ENCODE measurements at regions not wholly inside any gene's neighbourhood (a gene's known extent, or its start where the extent isn't known, plus 50 kb on each side); places are given as distances from the start of the nearest gene placed in this dataset.

GRCh38 chr2:731711-732110, 54.5 kb upstream of the TMEM18 start:
- no peak for TF ChIP-seq POLR2AphosphoS5 (IDR thresholded peaks at IDR 0.05)
- no peak for TF ChIP-seq CTCF (IDR thresholded peaks at IDR 0.05)
- intact Hi-C loops (cut with DNase I; ENCODE audit: low total_unique reads) (no loop called here), in situ Hi-C loops (cut with MboI; ENCODE audit: low pct_ligation_motif_present in 1 of 4, low pct_unique_long_range_greater_than_20kb in 1 of 4, low sequenced_read_pairs in 3 of 4) (no loop called here)
- DNase-seq: no peak
- H3K27me3 ChIP-seq: no peaks in the 10 kb centered on the region
- no peak overlapping the region for H3K27ac ChIP-seq
- H3K36me3 ChIP-seq: no peaks in the 10 kb centered on the region
- no peaks in the 10 kb centered on the region for H3K4me1 ChIP-seq
- no peak overlapping the region for H3K4me3 ChIP-seq
- WGBS, 2 donors (ENCODE audit: low coverage in 1 of 2): 68% methylated on average over 6 of the region's 14 CpGs; no CpG with 5 or more reads in 1 of the 2 donors
- H3K9me3 ChIP-seq: no peaks in the 10 kb centered on the region

GRCh38 chr2:729376-729861, 52.2 kb upstream of the TMEM18 start:
- H3K27ac ChIP-seq: no peak overlapping the region

GRCh38 chr2:728165-728564, 51.0 kb upstream of the TMEM18 start:
- DNase-seq: no peak
- Histone ChIP-seq H3K27me3 (peaks cover 7% of the 10 kb centered on the region), H3K9me3 (no peaks in the 10 kb centered on the region), H3K27ac (no peak overlapping the region), H3K4me1 (no peaks in the 10 kb centered on the region), H3K4me3 (no peak overlapping the region), H3K36me3 (no peaks in the 10 kb centered on the region)
- 88% methylated on average over 1 of the region's 1 CpG; no CpG with 5 or more reads in 1 of the 2 donors for WGBS, 2 donors (ENCODE audit: low coverage in 1 of 2)
- TF ChIP-seq EP300 (IDR thresholded peaks at IDR 0.05; ENCODE audit: low read depth) (no peak), CTCF (IDR thresholded peaks at IDR 0.05) (no peak), POLR2AphosphoS5 (IDR thresholded peaks at IDR 0.05) (no peak)
- in situ Hi-C loops (cut with MboI; ENCODE audit: low pct_ligation_motif_present in 1 of 4, low pct_unique_long_range_greater_than_20kb in 1 of 4, low sequenced_read_pairs in 3 of 4) (no loop called here), intact Hi-C loops (cut with DNase I; ENCODE audit: low total_unique reads) (no loop called here)

More at GRCh38 chr2:729376-729861, 52.2 kb upstream of the TMEM18 start:
- no peak for DNase-seq
- in situ Hi-C loops (cut with MboI; ENCODE audit: low pct_ligation_motif_present in 1 of 4, low pct_unique_long_range_greater_than_20kb in 1 of 4, low sequenced_read_pairs in 3 of 4) (no loop called here), intact Hi-C loops (cut with DNase I; ENCODE audit: low total_unique reads) (no loop called here)
- H3K4me1 ChIP-seq: no peaks in the 10 kb centered on the region
- no peaks in the 10 kb centered on the region for H3K36me3 ChIP-seq
- H3K4me3 ChIP-seq: no peak overlapping the region
- no peaks in the 10 kb centered on the region for H3K9me3 ChIP-seq
- peaks cover 1% of the 10 kb centered on the region for H3K27me3 ChIP-seq
- no peak for TF ChIP-seq EP300 (IDR thresholded peaks at IDR 0.05; ENCODE audit: low read depth)
- no peak for TF ChIP-seq CTCF (IDR thresholded peaks at IDR 0.05)
- no peak for TF ChIP-seq POLR2A (IDR thresholded peaks at IDR 0.05)
- no peak for TF ChIP-seq POLR2AphosphoS5 (IDR thresholded peaks at IDR 0.05)
- whole genome bisulfite sequencing, 2 donors (ENCODE audit: low coverage in 1 of 2): 51 to 57% methylated on average over 10 of the region's 10 CpGs

- H3K27me3 ChIP-seq: peaks cover 7% of the 10 kb centered on the region
- no peak overlapping the region for H3K4me3 ChIP-seq
- H3K4me1 ChIP-seq: no peaks in the 10 kb centered on the region
- intact Hi-C loops (cut with DNase I; ENCODE audit: low total_unique reads): no loop called here
- TF ChIP-seq POLR2A (IDR thresholded peaks at IDR 0.05): no peak
- DNase-seq: no peak
- H3K27ac ChIP-seq: no peak overlapping the region
- WGBS, 2 donors (ENCODE audit: low coverage in 1 of 2): 57 to 70% methylated on average over 6 of the region's 6 CpGs
- in situ Hi-C loops (cut with MboI; ENCODE audit: low pct_ligation_motif_present in 1 of 4, low pct_unique_long_range_greater_than_20kb in 1 of 4, low sequenced_read_pairs in 3 of 4): no loop called here
- H3K9me3 ChIP-seq: no peaks in the 10 kb centered on the region
- no peaks in the 10 kb centered on the region for H3K36me3 ChIP-seq
These were observed 49.9 kb upstream of the TMEM18 start for GRCh38 chr2:727071-727470.
